ENCODE measurements at regions not wholly inside any gene's neighbourhood (a gene's known extent, or its start where the extent isn't known, plus 50 kb on each side); places are given as distances from the start of the nearest gene placed in this dataset.
"Not testable (repeated sequence)": the region's sequence is repeated elsewhere in the genome, so short reads cannot be mapped to it uniquely, and the experiment has no call there.

- no peak overlapping the region for H3K27ac ChIP-seq
- no peaks in the 10 kb centered on the region for H3K4me1 ChIP-seq
- H3K27me3 ChIP-seq, result no peaks in the 10 kb centered on the region
- peaks cover 0 to 6% of the 10 kb centered on the region in 2 donors for H3K9me3 ChIP-seq
- ATAC-seq (no peak), DNase-seq (no peak)
- intact Hi-C loops (cut with DNase I), result no loop called here
- no peaks in the 10 kb centered on the region for H3K36me3 ChIP-seq
- H3K4me3 ChIP-seq, result no peak overlapping the region
- no peak for TF ChIP-seq CTCF (IDR thresholded peaks at IDR 0.05)
Measured at GRCh38 chr2:136288249-136288648, 170.3 kb upstream of the CXCR4 start.

GRCh38 chr2:136286423-136286822, 168.5 kb upstream of the CXCR4 start:
- ATAC-seq (no peak), DNase-seq (no peak)
- no peak for TF ChIP-seq CTCF (IDR thresholded peaks at IDR 0.05)
- Histone ChIP-seq H3K4me1 (no peaks in the 10 kb centered on the region), H3K36me3 (no peaks in the 10 kb centered on the region), H3K9me3 (peaks cover 0 to 3% of the 10 kb centered on the region in 2 donors), H3K27ac (no peak overlapping the region), H3K4me3 (no peak overlapping the region), H3K27me3 (no peaks in the 10 kb centered on the region)
- intact Hi-C loops (cut with DNase I), result no loop called here

- intact Hi-C loops (cut with DNase I), result no loop called here
- TF ChIP-seq CTCF (IDR thresholded peaks at IDR 0.05), result no peak
- no peaks in the 10 kb centered on the region for H3K9me3 ChIP-seq
- no peaks in the 10 kb centered on the region for H3K36me3 ChIP-seq
- H3K4me1 ChIP-seq, result no peaks in the 10 kb centered on the region
- ATAC-seq (no peak), DNase-seq (no peak)
- no peak overlapping the region for H3K4me3 ChIP-seq
- no peak overlapping the region for H3K27ac ChIP-seq
- no peaks in the 10 kb centered on the region for H3K27me3 ChIP-seq
Measured at GRCh38 chr2:136284226-136285119, 166.5 kb upstream of the CXCR4 start.

GRCh38 chr2:136282251-136282650, 164.3 kb upstream of the CXCR4 start:
- no peak for TF ChIP-seq CTCF (IDR thresholded peaks at IDR 0.05)
- ATAC-seq (no peak), DNase-seq (no peak)
- H3K36me3 ChIP-seq, result no peaks in the 10 kb centered on the region
- no peaks in the 10 kb centered on the region for H3K4me1 ChIP-seq
- H3K9me3 ChIP-seq, result no peaks in the 10 kb centered on the region
- no peaks in the 10 kb centered on the region for H3K27me3 ChIP-seq
- H3K4me3 ChIP-seq, result no peak overlapping the region
- intact Hi-C loops (cut with DNase I), result no loop called here
- no peak overlapping the region for H3K27ac ChIP-seq

- Histone ChIP-seq H3K4me3 (no peak overlapping the region), H3K27ac (no peak overlapping the region), H3K4me1 (no peaks in the 10 kb centered on the region), H3K36me3 (no peaks in the 10 kb centered on the region), H3K27me3 (no peaks in the 10 kb centered on the region), H3K9me3 (no peaks in the 10 kb centered on the region)
- no peak for TF ChIP-seq CTCF (IDR thresholded peaks at IDR 0.05)
- DNase-seq (no peak), ATAC-seq (no peak)
- intact Hi-C loops (cut with DNase I), result no loop called here
Measured at GRCh38 chr2:136281281-136282114, 163.5 kb upstream of the CXCR4 start.

- H3K27me3 ChIP-seq; intact Hi-C loops (cut with DNase I); ATAC-seq; H3K27ac ChIP-seq; H3K4me1 ChIP-seq; H3K4me3 ChIP-seq; DNase-seq; H3K36me3 ChIP-seq: not testable (repeated sequence)
- H3K9me3 ChIP-seq, result peaks cover 0 to 19% of the 10 kb centered on the region in 2 donors
Measured at GRCh38 chr2:136266346-136266745, 148.4 kb upstream of the CXCR4 start.

Data from left lung (tissue), 4 donors.